ENCODE measurements at regions not wholly inside any gene's neighbourhood (a gene's known extent, or its start where the extent isn't known, plus 50 kb on each side); places are given as distances from the start of the nearest gene placed in this dataset.

GRCh38 chr4:20378181-20378580, 126.5 kb downstream of the SLIT2 start:
- TF ChIP-seq CTCF (IDR thresholded peaks at IDR 0.05) (no peak), POLR2A (IDR thresholded peaks at IDR 0.05) (no peak), EP300 (IDR thresholded peaks at IDR 0.05) (no peak), POLR2AphosphoS5 (IDR thresholded peaks at IDR 0.05) (no peak)

All from suprapubic skin (tissue), 4 donors.